ENCODE measurements at regions not wholly inside any gene's neighbourhood (a gene's known extent, or its start where the extent isn't known, plus 50 kb on each side); places are given as distances from the start of the nearest gene placed in this dataset.

- Histone ChIP-seq H3K9me3 (ENCODE audit: insufficient read depth, low read depth, low read length) (no peaks in the 10 kb centered on the region), H3K4me1 (ENCODE audit: insufficient read depth, low read length) (peaks cover 31% of the 10 kb centered on the region), H3K36me3 (ENCODE audit: insufficient read depth, low read length) (no peaks in the 10 kb centered on the region), H3K27me3 (ENCODE audit: insufficient read depth, low read length) (no peaks in the 10 kb centered on the region; the same call in 1 of the 2 replicates), H3K4me3 (ENCODE audit: low read length) (no peak overlapping the region), H3K27ac (ENCODE audit: low read depth, low read length) (no peak overlapping the region), H3K9ac (ENCODE audit: low read depth, low read length) (no peak overlapping the region)
- 70% methylated on average over 27 of the region's 28 CpGs for WGBS
These were observed 132.0 kb upstream of the MYCN start for GRCh38 chr2:15808204-15808910.

DNA sequence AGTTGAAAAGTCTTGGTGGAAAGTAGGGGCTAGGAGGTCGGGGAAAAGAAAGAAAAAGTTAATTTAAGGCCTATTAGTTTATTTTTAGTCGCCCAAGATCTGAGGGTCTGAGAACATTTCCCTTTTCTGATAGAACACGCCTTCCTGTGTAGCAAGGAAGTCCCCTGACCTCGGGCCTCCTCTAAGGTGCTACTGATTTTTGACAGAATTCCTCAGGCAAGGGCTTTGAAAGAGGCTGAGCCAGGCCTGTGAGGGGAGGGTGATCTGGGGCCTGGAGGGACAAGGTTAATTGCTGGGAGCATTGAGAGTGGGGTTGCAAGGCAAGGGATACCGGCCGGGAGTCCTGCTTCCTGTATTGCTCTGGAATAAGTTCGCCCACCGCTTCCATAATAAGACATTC lies 131.4 kb upstream of the MYCN start:
- H3K4me1 ChIP-seq (ENCODE audit: insufficient read depth, low read length) = peaks cover 31% of the 10 kb centered on the region
- no peaks in the 10 kb centered on the region for H3K36me3 ChIP-seq (ENCODE audit: insufficient read depth, low read length)
- no peak overlapping the region for H3K4me3 ChIP-seq (ENCODE audit: low read length)
- no peaks in the 10 kb centered on the region for H3K9me3 ChIP-seq (ENCODE audit: insufficient read depth, low read depth, low read length)
- no peaks in the 10 kb centered on the region; the same call in 1 of the 2 replicates for H3K27me3 ChIP-seq (ENCODE audit: insufficient read depth, low read length)
- 61% methylated on average over 8 of the region's 8 CpGs for WGBS
- H3K27ac ChIP-seq (ENCODE audit: low read depth, low read length) = no peak overlapping the region
- H3K9ac ChIP-seq (ENCODE audit: low read depth, low read length) = no peak overlapping the region

GRCh38 chr2:15809404-15809803 lies 130.9 kb upstream of the MYCN start:
- H3K36me3 ChIP-seq (ENCODE audit: insufficient read depth, low read length) = no peaks in the 10 kb centered on the region
- H3K4me3 ChIP-seq (ENCODE audit: low read length) = no peak overlapping the region
- H3K4me1 ChIP-seq (ENCODE audit: insufficient read depth, low read length) = peaks cover 31% of the 10 kb centered on the region
- H3K9ac ChIP-seq (ENCODE audit: low read depth, low read length) = no peak overlapping the region
- no peak overlapping the region for H3K27ac ChIP-seq (ENCODE audit: low read depth, low read length)
- 52% methylated on average over 10 of the region's 11 CpGs for WGBS
- H3K27me3 ChIP-seq (ENCODE audit: insufficient read depth, low read length) = no peaks in the 10 kb centered on the region; the same call in 1 of the 2 replicates
- no peaks in the 10 kb centered on the region for H3K9me3 ChIP-seq (ENCODE audit: insufficient read depth, low read depth, low read length)

GRCh38 chr2:15810477-15811150 lies 129.7 kb upstream of the MYCN start:
- Histone ChIP-seq H3K4me1 (ENCODE audit: insufficient read depth, low read length) (peaks cover 31% of the 10 kb centered on the region), H3K27me3 (ENCODE audit: insufficient read depth, low read length) (no peaks in the 10 kb centered on the region; the same call in 1 of the 2 replicates), H3K36me3 (ENCODE audit: insufficient read depth, low read length) (no peaks in the 10 kb centered on the region), H3K9ac (ENCODE audit: low read depth, low read length) (no peak overlapping the region), H3K4me3 (ENCODE audit: low read length) (no peak overlapping the region), H3K27ac (ENCODE audit: low read depth, low read length) (no peak overlapping the region), H3K9me3 (ENCODE audit: insufficient read depth, low read depth, low read length) (no peaks in the 10 kb centered on the region)
- WGBS = 90% methylated on average over 12 of the region's 12 CpGs

DNA sequence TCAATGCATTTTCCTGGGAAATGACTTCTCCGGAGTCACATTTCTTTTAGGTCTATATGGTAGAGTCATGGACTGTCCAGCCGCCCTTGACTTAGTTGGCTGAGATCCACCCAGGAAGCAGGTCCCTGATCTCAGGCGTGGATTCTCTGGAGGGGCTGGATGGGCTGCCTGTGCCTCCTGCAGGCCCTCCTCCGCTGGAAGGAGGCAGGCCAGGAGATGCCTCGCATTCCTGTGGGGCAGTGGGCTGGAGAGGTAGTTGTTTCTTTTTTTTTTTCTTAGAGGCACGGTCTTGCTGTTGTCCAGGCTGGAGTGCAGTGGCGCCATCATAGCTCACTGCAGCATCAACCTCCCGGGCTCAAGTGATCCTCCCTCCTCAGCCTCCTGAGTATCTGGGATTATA lies 129.0 kb upstream of the MYCN start:
- peaks cover 31% of the 10 kb centered on the region for H3K4me1 ChIP-seq (ENCODE audit: insufficient read depth, low read length)
- H3K27me3 ChIP-seq (ENCODE audit: insufficient read depth, low read length) = no peaks in the 10 kb centered on the region; the same call in 1 of the 2 replicates
- H3K27ac ChIP-seq (ENCODE audit: low read depth, low read length) = no peak overlapping the region
- WGBS = 69% methylated on average over 7 of the region's 8 CpGs
- no peak overlapping the region for H3K4me3 ChIP-seq (ENCODE audit: low read length)
- H3K9ac ChIP-seq (ENCODE audit: low read depth, low read length) = no peak overlapping the region
- H3K36me3 ChIP-seq (ENCODE audit: insufficient read depth, low read length) = no peaks in the 10 kb centered on the region
- H3K9me3 ChIP-seq (ENCODE audit: insufficient read depth, low read depth, low read length) = no peaks in the 10 kb centered on the region

- WGBS = 74% methylated on average over 10 of the region's 10 CpGs
- Histone ChIP-seq H3K27me3 (ENCODE audit: insufficient read depth, low read length) (no peaks in the 10 kb centered on the region; the same call in 1 of the 2 replicates), H3K36me3 (ENCODE audit: insufficient read depth, low read length) (no peaks in the 10 kb centered on the region), H3K4me3 (ENCODE audit: low read length) (no peak overlapping the region), H3K27ac (ENCODE audit: low read depth, low read length) (no peak overlapping the region), H3K4me1 (ENCODE audit: insufficient read depth, low read length) (peaks cover 31% of the 10 kb centered on the region), H3K9me3 (ENCODE audit: insufficient read depth, low read depth, low read length) (no peaks in the 10 kb centered on the region), H3K9ac (ENCODE audit: low read depth, low read length) (no peak overlapping the region)
These were observed 128.1 kb upstream of the MYCN start for GRCh38 chr2:15812187-15812780.

- Histone ChIP-seq H3K4me1 (ENCODE audit: insufficient read depth, low read length) (peaks cover 27% of the 10 kb centered on the region), H3K36me3 (ENCODE audit: insufficient read depth, low read length) (no peaks in the 10 kb centered on the region), H3K9me3 (ENCODE audit: insufficient read depth, low read depth, low read length) (no peaks in the 10 kb centered on the region), H3K27ac (ENCODE audit: low read depth, low read length) (no peak overlapping the region), H3K4me3 (ENCODE audit: low read length) (no peak overlapping the region), H3K9ac (ENCODE audit: low read depth, low read length) (no peak overlapping the region), H3K27me3 (ENCODE audit: insufficient read depth, low read length) (no peaks in the 10 kb centered on the region; the same call in 1 of the 2 replicates)
- 83% methylated on average over 7 of the region's 7 CpGs for WGBS
These were observed 126.7 kb upstream of the MYCN start for GRCh38 chr2:15813481-15814266.

- Histone ChIP-seq H3K4me1 (ENCODE audit: insufficient read depth, low read length) (peaks cover 20% of the 10 kb centered on the region), H3K4me3 (ENCODE audit: low read length) (no peak overlapping the region), H3K9ac (ENCODE audit: low read depth, low read length) (no peak overlapping the region), H3K27ac (ENCODE audit: low read depth, low read length) (no peak overlapping the region), H3K9me3 (ENCODE audit: insufficient read depth, low read depth, low read length) (no peaks in the 10 kb centered on the region), H3K36me3 (ENCODE audit: insufficient read depth, low read length) (no peaks in the 10 kb centered on the region), H3K27me3 (ENCODE audit: insufficient read depth, low read length) (no peaks in the 10 kb centered on the region; the same call in 1 of the 2 replicates)
- 89% methylated on average over 7 of the region's 8 CpGs for WGBS
These were observed 125.9 kb upstream of the MYCN start for GRCh38 chr2:15814403-15814802.

- H3K4me1 ChIP-seq (ENCODE audit: insufficient read depth, low read length) = peaks cover 14% of the 10 kb centered on the region
- no peak overlapping the region for H3K4me3 ChIP-seq (ENCODE audit: low read length)
- H3K27me3 ChIP-seq (ENCODE audit: insufficient read depth, low read length) = no peaks in the 10 kb centered on the region; the same call in 1 of the 2 replicates
- 38% methylated on average over 6 of the region's 6 CpGs for WGBS
- no peak overlapping the region for H3K9ac ChIP-seq (ENCODE audit: low read depth, low read length)
- H3K36me3 ChIP-seq (ENCODE audit: insufficient read depth, low read length) = no peaks in the 10 kb centered on the region
- no peak overlapping the region for H3K27ac ChIP-seq (ENCODE audit: low read depth, low read length)
- H3K9me3 ChIP-seq (ENCODE audit: insufficient read depth, low read depth, low read length) = no peaks in the 10 kb centered on the region
These were observed 125.4 kb upstream of the MYCN start for GRCh38 chr2:15814946-15815345.

DNA sequence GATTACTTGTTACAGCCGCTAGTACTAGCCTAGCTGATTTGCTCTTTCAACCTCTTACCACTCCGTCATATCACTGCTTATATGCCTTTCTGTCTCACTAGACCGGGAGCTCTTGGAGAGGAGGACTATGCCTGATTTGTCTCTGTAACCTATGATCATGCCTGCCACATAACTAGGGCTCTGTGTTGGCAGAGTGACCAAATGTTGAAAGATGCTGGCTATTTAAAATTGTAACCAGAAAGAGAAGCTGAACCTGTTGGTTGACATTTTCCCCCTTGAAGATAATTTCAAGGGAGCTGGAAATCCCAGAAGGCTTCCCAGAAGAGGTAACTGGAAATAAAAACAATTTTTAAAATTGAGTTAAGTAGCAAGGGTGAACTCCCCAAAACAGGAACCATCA lies 124.1 kb upstream of the MYCN start:
- Histone ChIP-seq H3K9ac (ENCODE audit: low read depth, low read length) (no peak overlapping the region), H3K4me1 (ENCODE audit: insufficient read depth, low read length) (peaks cover 6% of the 10 kb centered on the region), H3K4me3 (ENCODE audit: low read length) (no peak overlapping the region), H3K36me3 (ENCODE audit: insufficient read depth, low read length) (no peaks in the 10 kb centered on the region), H3K27me3 (ENCODE audit: insufficient read depth, low read length) (no peaks in the 10 kb centered on the region), H3K9me3 (ENCODE audit: insufficient read depth, low read depth, low read length) (no peaks in the 10 kb centered on the region), H3K27ac (ENCODE audit: low read depth, low read length) (no peak overlapping the region)
- 98% methylated on average over 3 of the region's 3 CpGs for WGBS

Measured in HUES64 (cell line).